AG08396 (cell line): ENCODE measurements at regions not wholly inside any gene's neighbourhood (a gene's known extent, or its start where the extent isn't known, plus 50 kb on each side); places are given as distances from the start of the nearest gene placed in this dataset.
"Not testable (repeated sequence)": the region's sequence is repeated elsewhere in the genome, so short reads cannot be mapped to it uniquely, and the experiment has no call there.

Source experiments
- DNase-seq: peaks from one replicate; pipeline ENCODE4 v3.0.0; 2012; ENCODE audit warnings: low spot score, mixed read lengths

- no peak for DNase-seq
Observed at GRCh38 chrX:94612140-94612539, 938.1 kb downstream of the FAM133A start.

- DNase-seq: no peak
Observed at GRCh38 chrX:94633237-94633636, 959.2 kb downstream of the FAM133A start.

DNA sequence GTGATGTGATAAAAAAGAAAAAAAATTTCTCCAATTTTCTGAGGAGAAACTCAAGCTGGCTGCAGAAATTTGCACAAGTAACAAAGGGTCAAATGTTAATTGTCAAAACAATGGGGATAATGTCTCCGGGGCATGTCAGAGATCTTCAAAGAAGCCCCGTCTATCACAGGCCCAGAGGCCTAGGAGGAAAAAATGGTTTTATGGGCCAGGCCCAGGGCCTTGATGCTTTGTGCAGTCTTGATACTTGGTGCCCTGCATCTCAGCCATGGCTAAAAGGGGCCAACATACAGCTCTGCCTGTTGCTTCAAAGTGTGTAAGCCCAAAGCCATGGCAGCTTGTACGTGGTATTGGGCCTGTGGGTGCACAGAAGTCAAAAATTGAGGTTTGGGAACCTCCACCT lies 961.0 kb downstream of the FAM133A start:
- no peak for DNase-seq

GRCh38 chrX:94645726-94646125 lies 971.7 kb downstream of the FAM133A start:
- no peak for DNase-seq

DNA sequence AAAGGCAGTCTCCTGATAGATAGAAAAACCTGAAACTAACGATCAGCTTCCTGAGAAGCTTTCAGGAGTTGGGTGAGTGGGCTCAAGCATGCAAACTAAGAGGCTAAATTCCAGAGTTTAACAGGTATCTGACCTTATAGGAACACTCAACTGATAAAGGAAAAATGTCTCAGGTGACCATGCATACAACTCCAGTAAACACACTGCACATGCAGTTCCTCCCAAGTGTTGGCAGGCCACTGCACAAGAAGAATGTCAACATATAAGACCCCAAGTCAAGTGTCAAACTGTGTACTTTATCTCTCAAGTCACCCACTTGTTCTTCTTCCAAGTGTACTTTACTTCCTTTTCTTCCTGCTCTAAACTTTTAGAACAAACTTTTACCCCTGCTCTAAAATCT lies 981.2 kb downstream of the FAM133A start:
- no peak for DNase-seq

DNA sequence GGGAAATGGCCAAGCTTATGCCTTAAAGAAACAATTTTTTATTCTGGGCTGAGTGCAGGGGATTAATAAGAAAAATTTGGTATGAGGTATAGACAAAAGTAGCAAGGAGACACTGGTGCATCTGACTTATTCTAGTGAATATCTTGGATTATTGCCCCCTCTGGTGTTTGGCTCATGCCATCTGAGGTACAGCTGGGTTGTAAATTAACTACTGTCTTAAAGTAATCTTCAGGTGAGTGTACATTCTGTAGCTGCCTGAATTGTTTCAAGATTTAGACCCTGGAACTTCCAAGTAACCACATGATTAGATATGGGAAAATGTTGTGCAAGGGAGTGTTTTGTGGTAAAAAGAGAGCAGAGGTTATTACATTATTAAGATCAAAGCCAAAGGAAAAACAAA lies 988.7 kb downstream of the FAM133A start:
- no peak for DNase-seq

- no peak for DNase-seq
Observed at GRCh38 chrX:94676285-94676684, 1002.3 kb downstream of the FAM133A start.

DNA sequence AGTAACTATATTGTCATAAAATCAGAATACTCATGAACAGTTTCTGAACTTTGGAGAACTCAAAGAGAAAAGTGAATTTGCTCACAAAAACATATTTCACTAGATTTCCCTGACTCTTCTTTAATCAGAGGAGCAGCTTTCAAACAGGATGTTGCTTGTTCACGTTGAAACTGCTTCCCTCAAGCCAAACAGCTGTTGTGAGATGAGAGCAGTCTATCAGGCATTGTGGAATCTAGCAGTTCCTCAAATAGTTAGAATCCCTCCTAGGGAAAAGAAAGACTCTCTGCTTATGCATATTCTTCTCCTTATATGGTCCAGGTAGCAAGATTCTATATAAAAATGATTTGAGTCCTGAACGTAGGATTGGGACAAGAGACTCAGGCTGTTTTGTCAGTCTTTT lies 1012.1 kb downstream of the FAM133A start:
- no peak for DNase-seq

- no peak for DNase-seq
Observed at GRCh38 chrX:94695910-94696309, 1021.9 kb downstream of the FAM133A start.

GRCh38 chrX:94704348-94705256 lies 1030.6 kb downstream of the FAM133A start:
- DNase-seq: not testable (repeated sequence)

- DNase-seq: no peak
Observed at GRCh38 chrX:94721386-94721785, 1047.4 kb downstream of the FAM133A start.

- DNase-seq: no peak
Observed at GRCh38 chrX:94722578-94722977, 1048.6 kb downstream of the FAM133A start.

DNA sequence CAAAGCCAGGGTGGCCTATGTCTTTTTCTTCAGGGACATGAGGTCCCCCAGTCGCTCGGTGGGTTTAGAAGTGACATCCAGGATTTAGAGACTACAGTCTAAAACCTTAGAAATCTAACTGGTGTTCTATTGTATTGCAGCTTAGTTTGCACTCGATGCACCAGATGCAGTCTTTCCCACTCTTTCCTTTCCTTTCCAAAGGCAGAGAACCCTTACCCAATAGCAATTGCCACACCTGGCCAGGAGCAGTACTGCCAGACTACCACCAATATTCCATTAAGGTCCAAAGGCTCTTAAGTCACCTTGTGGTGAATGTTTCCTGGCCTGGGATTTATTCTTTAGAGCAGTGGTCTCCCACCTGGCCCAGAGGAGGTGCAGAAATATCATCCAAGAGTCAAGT lies 1068.8 kb downstream of the FAM133A start:
- DNase-seq: no peak

- DNase-seq: no peak
Observed at GRCh38 chrX:94743478-94743877, 1069.5 kb downstream of the FAM133A start.

- no peak for DNase-seq
Observed at GRCh38 chrX:94744786-94745185, 1070.8 kb downstream of the FAM133A start.

GRCh38 chrX:94751611-94752010 lies 1077.6 kb downstream of the FAM133A start:
- no peak for DNase-seq

- DNase-seq: no peak
Observed at GRCh38 chrX:94752434-94753169, 1078.6 kb downstream of the FAM133A start.

DNA sequence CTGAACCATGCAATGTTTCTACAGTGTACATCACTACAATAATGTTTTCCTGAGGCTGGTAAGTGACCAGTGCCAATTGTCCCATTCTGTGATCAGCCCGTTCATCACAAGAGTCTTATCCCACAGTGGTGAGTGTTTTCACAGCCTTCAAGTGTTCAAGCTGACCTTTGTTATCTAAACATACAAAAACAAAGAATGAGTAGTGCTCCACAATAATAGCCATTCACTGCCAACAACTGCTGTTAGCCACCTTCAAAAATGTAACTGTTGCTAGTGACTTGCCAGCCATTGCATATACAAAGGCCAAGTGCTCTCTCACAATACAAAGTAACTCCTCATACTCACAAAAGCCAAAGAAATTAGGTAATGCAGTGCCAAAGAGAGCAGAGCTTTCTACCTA lies 1084.1 kb downstream of the FAM133A start:
- DNase-seq: no peak

DNA sequence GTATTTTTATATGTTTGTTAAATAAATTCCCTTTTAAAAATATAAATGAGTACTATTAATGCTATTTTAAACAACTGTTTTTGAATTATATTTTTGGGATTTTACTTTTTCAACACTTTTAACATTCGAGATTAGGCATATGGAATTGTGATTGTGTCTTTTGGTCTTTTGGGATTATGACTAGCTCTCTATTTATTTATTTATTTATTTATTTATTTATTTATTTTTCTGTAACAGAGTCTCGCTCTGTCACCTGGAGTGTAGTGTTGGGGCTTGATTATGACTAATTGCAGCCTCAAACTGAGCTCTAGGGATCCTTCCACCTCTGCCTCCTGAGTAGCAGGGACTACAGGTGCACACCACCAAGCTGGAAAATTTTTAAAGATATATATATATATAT lies 1101.6 kb downstream of the FAM133A start:
- DNase-seq: no peak

DNA sequence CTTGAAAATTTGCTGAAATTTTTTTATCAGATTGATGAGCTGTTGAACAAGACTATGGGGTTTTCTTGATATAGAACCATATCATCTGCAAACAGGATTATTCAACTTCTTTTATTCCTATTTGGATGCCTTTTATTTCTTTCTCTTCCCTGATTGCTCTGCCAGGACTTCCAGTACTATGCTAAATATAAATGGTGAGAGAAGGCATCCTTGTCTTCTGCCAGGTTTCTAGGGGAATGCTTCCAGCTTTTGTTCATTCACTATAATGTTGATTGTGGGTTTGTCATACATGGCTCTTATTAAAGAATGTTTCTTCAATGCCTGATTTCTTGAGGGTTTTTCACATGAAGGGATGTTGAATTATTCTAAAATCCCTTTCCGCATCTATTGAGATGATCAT lies 1139.5 kb downstream of the FAM133A start:
- no peak for DNase-seq

- DNase-seq: no peak
Observed at GRCh38 chrX:94814216-94814615, 1140.2 kb downstream of the FAM133A start.

DNA sequence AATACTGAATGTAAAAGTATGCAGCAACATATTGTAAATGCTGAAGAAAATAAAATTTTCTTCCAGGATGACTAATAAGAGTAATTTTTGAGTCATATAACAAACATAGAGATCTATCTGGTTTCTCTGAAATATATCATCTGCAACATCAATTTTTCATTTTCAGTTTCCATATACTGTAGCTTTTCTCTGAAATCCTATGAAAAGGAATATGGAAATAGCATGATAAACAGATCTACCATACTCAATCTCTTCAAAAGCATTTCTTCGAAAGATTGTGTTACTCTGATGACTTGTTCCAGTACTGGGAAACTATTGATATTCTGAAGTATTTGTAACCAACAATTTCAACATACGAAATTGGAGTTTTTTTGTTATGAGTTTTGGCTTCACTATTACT lies 1156.7 kb downstream of the FAM133A start:
- DNase-seq: no peak

GRCh38 chrX:94831364-94831763 lies 1157.4 kb downstream of the FAM133A start:
- no peak for DNase-seq
